Stimulated activated naive B cell treated with anti-CD40 and anti-IgM and Interleukin-4, amounts not matched to agents 10 μg/mL and 1 μg/mL and 100 μg/mL, for 72 hours (primary cell): ENCODE measurements at regions not wholly inside any gene's neighbourhood (a gene's known extent, or its start where the extent isn't known, plus 50 kb on each side); places are given as distances from the start of the nearest gene placed in this dataset.

ENCODE experiments used
- ATAC-seq, 2 donors: fragments of 150-1000 bp; cut with Tn5 transposase; replicated peaks; 2 replicates each; pipeline ENCODE4 v1.10.0; 2021; ENCODE audit warnings: moderate library complexity in 1 of 2
- DNase-seq: peaks from one replicate; pipeline ENCODE4 v3.0.0; 2021
- H3K27ac Mint-ChIP-seq: one replicate; pipeline ENCODE4 v1.8.0; 2022; ENCODE audit warnings: mild to moderate bottlenecking, mixed read lengths
- H3K27me3 Mint-ChIP-seq, 2 donors: one replicate each; pipeline ENCODE4 v1.8.0; 2022; ENCODE audit warnings: mixed read lengths in 2 of 2
- H3K36me3 Mint-ChIP-seq, 2 donors: one replicate each; pipeline ENCODE4 v1.8.0; 2022; ENCODE audit warnings: mixed read lengths in 2 of 2, mild to moderate bottlenecking in 1 of 2
- H3K4me1 Mint-ChIP-seq, 2 donors: one replicate each; pipeline ENCODE4 v1.8.0; 2022; ENCODE audit warnings: mixed read lengths in 2 of 2, mild to moderate bottlenecking in 1 of 2
- H3K4me3 Mint-ChIP-seq, 2 donors: one replicate each; pipeline ENCODE4 v1.8.0; 2022; ENCODE audit warnings: mild to moderate bottlenecking in 2 of 2, mixed read lengths in 2 of 2, moderate library complexity in 1 of 2
- H3K9me3 Mint-ChIP-seq, 2 donors: one replicate each; pipeline ENCODE4 v1.8.0; 2022; ENCODE audit warnings: mixed read lengths in 2 of 2, mild to moderate bottlenecking in 1 of 2

GRCh38 chr4:24024157-24024556, 134.3 kb upstream of the PPARGC1A start:
- H3K4me3 Mint-ChIP-seq: no peak overlapping the region
- DNase-seq (no peak), ATAC-seq (no peak)
- H3K27me3 Mint-ChIP-seq: no peaks in the 10 kb centered on the region
- no peak overlapping the region for H3K27ac Mint-ChIP-seq
- no peaks in the 10 kb centered on the region for H3K4me1 Mint-ChIP-seq
- H3K9me3 Mint-ChIP-seq: no peaks in the 10 kb centered on the region
- H3K36me3 Mint-ChIP-seq: no peaks in the 10 kb centered on the region

GRCh38 chr4:24015782-24016181, 125.9 kb upstream of the PPARGC1A start:
- Mint-ChIP-seq H3K36me3 (no peaks in the 10 kb centered on the region), H3K27me3 (no peaks in the 10 kb centered on the region), H3K4me3 (no peak overlapping the region), H3K9me3 (peaks cover 2 to 4% of the 10 kb centered on the region in 2 donors), H3K27ac (no peak overlapping the region), H3K4me1 (no peaks in the 10 kb centered on the region)
- DNase-seq (no peak), ATAC-seq (no peak)

GRCh38 chr4:24013668-24014422, 124.0 kb upstream of the PPARGC1A start:
- ATAC-seq: no peak
- Mint-ChIP-seq H3K27ac (no peak overlapping the region), H3K27me3 (no peaks in the 10 kb centered on the region), H3K9me3 (peaks cover 2 to 4% of the 10 kb centered on the region in 2 donors), H3K36me3 (no peaks in the 10 kb centered on the region), H3K4me1 (no peaks in the 10 kb centered on the region), H3K4me3 (no peak overlapping the region)
- DNase-seq: no peak

GRCh38 chr4:24010994-24011393, 121.1 kb upstream of the PPARGC1A start:
- Mint-ChIP-seq H3K27me3 (no peaks in the 10 kb centered on the region), H3K36me3 (no peaks in the 10 kb centered on the region), H3K4me3 (no peak overlapping the region), H3K27ac (no peak overlapping the region), H3K9me3 (no peaks in the 10 kb centered on the region), H3K4me1 (no peaks in the 10 kb centered on the region)
- DNase-seq: no peak
- no peak for ATAC-seq

GRCh38 chr4:24010573-24010972, 120.7 kb upstream of the PPARGC1A start:
- Mint-ChIP-seq H3K36me3 (no peaks in the 10 kb centered on the region), H3K4me1 (no peaks in the 10 kb centered on the region), H3K27ac (no peak overlapping the region), H3K9me3 (peaks cover 0 to under 1% of the 10 kb centered on the region in 2 donors), H3K27me3 (no peaks in the 10 kb centered on the region), H3K4me3 (no peak overlapping the region)
- ATAC-seq: no peak
- no peak for DNase-seq

GRCh38 chr4:24007860-24008261, 118.0 kb upstream of the PPARGC1A start:
- H3K4me3 Mint-ChIP-seq: no peak overlapping the region
- DNase-seq: no peak
- no peaks in the 10 kb centered on the region for H3K4me1 Mint-ChIP-seq
- no peaks in the 10 kb centered on the region for H3K27me3 Mint-ChIP-seq
- H3K36me3 Mint-ChIP-seq: no peaks in the 10 kb centered on the region
- peaks cover 0 to 4% of the 10 kb centered on the region in 2 donors for H3K9me3 Mint-ChIP-seq
- no peak overlapping the region for H3K27ac Mint-ChIP-seq
- ATAC-seq: no peak

GRCh38 chr4:24006269-24006668, 116.4 kb upstream of the PPARGC1A start:
- no peak for DNase-seq
- H3K4me1 Mint-ChIP-seq: no peaks in the 10 kb centered on the region

GRCh38 chr4:24003926-24004325, 114.1 kb upstream of the PPARGC1A start:
- DNase-seq: no peak
- Mint-ChIP-seq H3K27ac (no peak overlapping the region), H3K36me3 (no peaks in the 10 kb centered on the region), H3K9me3 (peaks cover 0 to 8% of the 10 kb centered on the region in 2 donors), H3K27me3 (peaks cover 0 to 4% of the 10 kb centered on the region in 2 donors), H3K4me3 (no peak overlapping the region), H3K4me1 (no peaks in the 10 kb centered on the region)
- ATAC-seq: no peak

More at GRCh38 chr4:24006269-24006668, 116.4 kb upstream of the PPARGC1A start:
- Mint-ChIP-seq H3K4me3 (no peak overlapping the region), H3K36me3 (no peaks in the 10 kb centered on the region), H3K27ac (no peak overlapping the region), H3K9me3 (peaks cover 0 to 8% of the 10 kb centered on the region in 2 donors), H3K27me3 (peaks cover 0 to 4% of the 10 kb centered on the region in 2 donors)
- ATAC-seq: no peak

GRCh38 chr4:24003496-24003895, 113.6 kb upstream of the PPARGC1A start:
- Mint-ChIP-seq H3K4me1 (no peaks in the 10 kb centered on the region), H3K36me3 (no peaks in the 10 kb centered on the region), H3K27ac (no peak overlapping the region), H3K4me3 (no peak overlapping the region), H3K9me3 (peaks cover 0 to 8% of the 10 kb centered on the region in 2 donors), H3K27me3 (peaks cover 0 to 4% of the 10 kb centered on the region in 2 donors)
- DNase-seq (no peak), ATAC-seq (no peak)

- peaks cover 0 to 4% of the 10 kb centered on the region in 2 donors for H3K27me3 Mint-ChIP-seq
- no peak overlapping the region for H3K27ac Mint-ChIP-seq
- ATAC-seq (no peak), DNase-seq (no peak)
- peaks cover 0 to 8% of the 10 kb centered on the region in 2 donors for H3K9me3 Mint-ChIP-seq
- no peaks in the 10 kb centered on the region for H3K4me1 Mint-ChIP-seq
- no peaks in the 10 kb centered on the region for H3K36me3 Mint-ChIP-seq
- no peak overlapping the region for H3K4me3 Mint-ChIP-seq
Measured at GRCh38 chr4:24002330-24002966, 112.6 kb upstream of the PPARGC1A start.

- H3K4me1 Mint-ChIP-seq: no peaks in the 10 kb centered on the region
- DNase-seq: no peak
- no peak overlapping the region for H3K27ac Mint-ChIP-seq
- ATAC-seq: no peak
- H3K27me3 Mint-ChIP-seq: peaks cover 0 to 4% of the 10 kb centered on the region in 2 donors
- peaks cover 0 to 8% of the 10 kb centered on the region in 2 donors for H3K9me3 Mint-ChIP-seq
- no peak overlapping the region for H3K4me3 Mint-ChIP-seq
- no peaks in the 10 kb centered on the region for H3K36me3 Mint-ChIP-seq
Measured at GRCh38 chr4:24001486-24002329, 111.9 kb upstream of the PPARGC1A start.

- Mint-ChIP-seq H3K4me1 (no peaks in the 10 kb centered on the region), H3K27me3 (peaks cover 0 to 4% of the 10 kb centered on the region in 2 donors), H3K27ac (no peak overlapping the region), H3K36me3 (no peaks in the 10 kb centered on the region), H3K9me3 (peaks cover 0 to 6% of the 10 kb centered on the region in 2 donors), H3K4me3 (no peak overlapping the region)
- DNase-seq (no peak), ATAC-seq (no peak)
Measured at GRCh38 chr4:24000470-24000831, 110.6 kb upstream of the PPARGC1A start.

GRCh38 chr4:23999714-24000469, 110.0 kb upstream of the PPARGC1A start:
- H3K4me3 Mint-ChIP-seq: no peak overlapping the region

GRCh38 chr4:23993373-23993772, 103.5 kb upstream of the PPARGC1A start:
- DNase-seq: no peak

More at GRCh38 chr4:23999714-24000469, 110.0 kb upstream of the PPARGC1A start:
- H3K36me3 Mint-ChIP-seq: no peaks in the 10 kb centered on the region
- H3K4me1 Mint-ChIP-seq: no peaks in the 10 kb centered on the region
- peaks cover 0 to 4% of the 10 kb centered on the region in 2 donors for H3K27me3 Mint-ChIP-seq
- ATAC-seq: no peak
- H3K27ac Mint-ChIP-seq: no peak overlapping the region
- DNase-seq: no peak
- H3K9me3 Mint-ChIP-seq: peaks cover 0 to 4% of the 10 kb centered on the region in 2 donors

More at GRCh38 chr4:23993373-23993772, 103.5 kb upstream of the PPARGC1A start:
- no peaks in the 10 kb centered on the region for H3K27me3 Mint-ChIP-seq
- no peak for ATAC-seq
- no peak overlapping the region for H3K27ac Mint-ChIP-seq
- no peaks in the 10 kb centered on the region for H3K9me3 Mint-ChIP-seq
- H3K4me1 Mint-ChIP-seq: no peaks in the 10 kb centered on the region
- H3K36me3 Mint-ChIP-seq: no peaks in the 10 kb centered on the region
- no peak overlapping the region for H3K4me3 Mint-ChIP-seq
